GDM1 (cell line): ENCODE measurements at regions not wholly inside any gene's neighbourhood (a gene's known extent, or its start where the extent isn't known, plus 50 kb on each side); places are given as distances from the start of the nearest gene placed in this dataset.

ENCODE experiments used
- DNase-seq: peaks from one replicate; lab custom pipeline; 2025; lab: John Stamatoyannopoulos, UW

DNA sequence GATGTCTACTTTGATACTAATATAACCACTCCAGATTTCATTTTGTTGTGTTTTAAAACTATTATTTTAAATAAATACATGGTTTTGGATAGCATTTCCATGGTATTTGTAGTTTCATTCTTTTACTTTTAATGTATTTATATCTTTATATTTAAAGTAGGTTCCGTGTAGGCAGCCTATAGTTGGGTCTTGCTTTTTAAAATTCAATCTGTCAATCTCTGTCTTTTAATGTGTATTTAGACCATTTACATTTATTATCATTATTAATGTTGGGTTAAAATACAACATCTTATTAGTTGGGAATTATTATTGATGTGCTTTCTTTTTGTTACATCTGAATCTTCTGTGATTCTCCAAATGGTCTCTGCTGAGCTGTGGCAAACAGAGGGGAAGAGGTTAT, 412.1 kb downstream of the NPIPA7 start:
- no peak for DNase-seq

GRCh38 chr16:16797239-16797638, 418.3 kb downstream of the NPIPA7 start:
- no peak for DNase-seq

DNA sequence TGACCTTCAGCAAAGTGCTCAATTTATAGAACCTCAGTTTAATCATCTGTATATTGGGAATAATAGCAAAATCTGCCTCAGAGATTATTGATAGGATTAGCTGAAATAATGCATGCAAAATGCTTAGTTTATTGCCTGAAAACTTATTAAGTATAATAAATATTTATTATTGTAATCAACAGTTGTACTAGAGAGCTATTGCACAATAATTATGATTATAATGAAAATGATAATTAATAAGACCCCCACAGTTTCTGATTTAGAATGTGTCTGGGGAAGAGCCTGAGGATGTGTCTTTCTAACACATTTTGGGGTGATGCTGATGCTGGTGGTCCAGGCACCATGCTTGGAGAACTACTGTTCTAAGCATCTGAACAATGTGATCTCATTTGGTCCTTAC, 419.6 kb downstream of the NPIPA7 start:
- no peak for DNase-seq

GRCh38 chr16:16805809-16806208, 426.9 kb downstream of the NPIPA7 start:
- no peak for DNase-seq

- no peak for DNase-seq
Observed at GRCh38 chr16:16815641-16816040, 436.7 kb downstream of the NPIPA7 start.

DNA sequence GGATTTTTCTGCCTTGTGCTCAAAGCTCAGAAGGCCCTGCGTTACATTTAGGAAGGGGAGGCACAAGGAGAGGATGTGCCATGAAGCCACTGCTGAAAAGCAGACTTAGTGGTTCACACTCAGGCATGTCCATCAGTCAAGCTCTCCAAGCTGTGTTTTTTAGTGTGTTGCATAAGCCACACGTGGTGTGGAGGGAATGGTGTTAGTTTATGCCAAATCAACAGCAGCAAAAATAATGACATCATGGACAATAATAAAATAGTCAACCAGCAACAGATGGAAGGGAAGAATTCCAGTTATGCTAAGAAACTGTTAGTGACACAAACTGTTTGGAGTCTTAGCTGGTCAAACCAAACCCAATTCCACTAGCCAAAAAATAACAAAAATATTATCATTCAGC, 438.3 kb downstream of the NPIPA7 start:
- DNase-seq: no peak

DNA sequence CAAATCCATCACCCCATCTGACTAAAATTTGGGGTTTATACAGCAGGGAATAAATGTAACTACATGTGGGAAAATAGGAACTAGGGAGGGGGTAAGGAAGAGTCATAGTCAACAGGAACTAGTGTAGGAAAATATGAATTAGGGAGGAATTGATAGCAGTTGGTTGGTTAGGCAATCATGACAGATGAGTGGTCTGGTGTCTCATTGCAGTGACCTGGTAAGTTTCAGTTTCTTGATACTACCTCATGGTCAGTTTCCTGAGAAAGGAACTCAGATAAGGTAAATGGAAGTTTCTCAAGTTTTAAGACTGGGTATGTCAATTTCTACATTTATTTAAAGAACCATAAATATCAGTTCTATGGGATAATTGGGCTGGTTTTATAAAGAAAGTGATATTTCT, 442.3 kb downstream of the NPIPA7 start:
- no peak for DNase-seq

DNA sequence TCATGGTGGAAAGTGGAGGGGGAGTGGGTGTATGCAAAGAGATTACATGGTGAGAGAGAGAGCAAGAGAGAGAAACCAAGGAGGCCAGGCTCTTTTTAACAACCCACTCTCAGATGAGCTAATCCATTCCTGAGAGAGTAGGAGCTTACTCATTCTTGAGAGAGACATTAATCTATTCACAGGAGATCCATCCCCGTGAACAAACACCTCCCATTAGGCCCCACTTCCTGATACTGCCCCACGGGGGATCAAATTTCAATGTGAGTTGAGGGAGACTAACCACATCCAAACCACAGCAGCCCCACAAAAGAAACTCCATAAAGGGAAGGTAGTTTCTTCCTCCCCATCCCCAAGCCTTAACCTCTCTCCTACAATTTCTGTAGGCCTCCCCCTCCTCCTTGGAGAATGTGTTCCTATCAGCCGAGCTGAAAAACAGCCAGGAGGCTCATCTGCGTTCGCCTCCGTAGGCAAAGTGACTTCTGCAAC, 450.0 kb downstream of the NPIPA7 start:
- DNase-seq: peak; percentile 8

GRCh38 chr16:16830401-16830800, 451.5 kb downstream of the NPIPA7 start:
- DNase-seq: no peak

GRCh38 chr16:16830973-16831372, 452.0 kb downstream of the NPIPA7 start:
- no peak for DNase-seq

DNA sequence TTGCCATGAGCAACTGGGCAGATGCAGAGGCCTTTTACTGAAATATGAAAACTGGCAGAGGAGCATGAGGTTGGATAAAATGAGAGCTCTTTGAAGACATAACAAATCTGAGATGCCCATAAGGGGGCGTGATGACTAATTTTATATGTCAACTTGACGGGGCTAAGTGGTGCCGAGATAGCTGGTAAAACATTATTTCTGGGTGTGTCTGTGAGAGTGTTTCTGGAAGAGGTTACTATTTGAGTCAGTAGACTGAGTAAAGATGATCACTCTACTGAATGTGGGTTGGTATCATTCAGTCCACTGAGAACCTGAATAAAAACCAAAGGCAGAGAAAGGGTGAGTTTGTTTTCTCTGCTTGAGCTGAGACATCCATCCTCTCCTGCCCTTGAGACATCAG, 454.2 kb downstream of the NPIPA7 start:
- DNase-seq: no peak

DNA sequence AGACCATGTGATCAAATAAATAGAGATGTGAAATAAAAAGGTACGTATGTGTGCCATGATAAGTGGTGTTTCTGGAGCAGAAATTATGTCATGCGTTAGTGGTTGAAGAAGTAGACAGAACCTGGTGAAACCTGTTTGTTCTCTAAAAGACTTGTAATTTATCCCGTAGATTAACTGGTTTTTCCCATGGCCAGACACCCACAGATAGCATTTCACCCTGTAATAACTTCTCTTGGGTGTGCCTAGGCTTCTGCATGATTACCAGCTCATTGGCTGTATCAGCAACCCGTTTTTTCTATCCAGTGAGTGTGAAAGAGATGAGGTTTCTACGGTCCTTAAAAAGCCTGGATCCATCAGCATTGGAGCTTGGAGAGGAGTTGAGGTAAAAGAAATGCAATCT, 471.3 kb downstream of the NPIPA7 start:
- DNase-seq: no peak

DNA sequence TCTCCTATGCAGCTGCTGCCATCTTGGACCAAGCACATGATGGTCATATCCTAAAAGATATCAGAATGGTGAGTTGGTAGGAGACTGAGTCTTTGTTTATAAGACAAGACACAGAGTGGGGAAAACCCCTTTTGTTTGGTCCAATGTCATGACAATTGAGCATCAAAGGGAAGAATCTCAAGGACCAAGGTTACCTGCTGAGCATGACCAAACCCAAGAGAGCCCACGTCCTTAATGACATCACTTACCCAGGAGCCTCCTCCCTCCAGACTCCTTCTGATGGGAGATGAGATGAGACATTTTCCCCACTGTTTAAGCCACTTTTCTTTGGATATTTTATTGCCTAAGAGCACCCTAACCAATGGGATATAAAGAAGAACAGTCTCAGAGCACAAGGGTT, 478.1 kb downstream of the NPIPA7 start:
- no peak for DNase-seq

DNA sequence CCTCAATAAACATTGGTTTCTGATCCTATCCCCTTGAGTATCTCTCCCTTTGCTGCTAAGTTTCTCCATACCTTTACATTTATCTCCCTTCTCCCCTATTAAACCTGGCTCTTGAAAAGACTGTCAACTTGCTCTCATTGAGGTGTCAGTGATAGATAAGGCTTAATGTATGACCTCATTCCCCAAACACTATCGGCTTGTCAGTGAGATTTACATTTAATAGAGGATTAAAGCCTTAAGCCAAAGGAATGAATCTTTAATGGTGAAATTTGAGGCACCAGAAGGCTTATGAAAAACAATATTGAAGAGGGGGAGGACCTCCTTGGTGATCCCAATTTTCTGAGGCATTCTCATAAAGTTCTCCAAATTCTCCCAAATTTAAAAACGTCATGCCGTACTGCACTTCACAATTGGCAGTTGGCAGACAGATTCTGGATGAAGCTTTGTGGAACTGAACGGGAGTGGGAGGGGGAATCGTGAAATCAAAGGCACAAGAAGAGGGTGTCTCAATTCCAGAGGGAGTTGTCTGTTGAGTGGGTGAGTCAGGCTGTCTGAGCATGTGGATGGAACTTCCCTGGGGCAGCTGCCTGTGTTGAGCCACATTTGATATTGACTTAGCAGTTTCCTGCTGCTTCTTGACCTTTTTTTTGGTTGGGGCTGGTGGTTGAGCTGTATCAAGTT, 478.8 kb downstream of the NPIPA7 start:
- no peak for DNase-seq

- peak; percentile 24 for DNase-seq
Observed at GRCh38 chr16:16861546-16861945, 482.6 kb downstream of the NPIPA7 start.

DNA sequence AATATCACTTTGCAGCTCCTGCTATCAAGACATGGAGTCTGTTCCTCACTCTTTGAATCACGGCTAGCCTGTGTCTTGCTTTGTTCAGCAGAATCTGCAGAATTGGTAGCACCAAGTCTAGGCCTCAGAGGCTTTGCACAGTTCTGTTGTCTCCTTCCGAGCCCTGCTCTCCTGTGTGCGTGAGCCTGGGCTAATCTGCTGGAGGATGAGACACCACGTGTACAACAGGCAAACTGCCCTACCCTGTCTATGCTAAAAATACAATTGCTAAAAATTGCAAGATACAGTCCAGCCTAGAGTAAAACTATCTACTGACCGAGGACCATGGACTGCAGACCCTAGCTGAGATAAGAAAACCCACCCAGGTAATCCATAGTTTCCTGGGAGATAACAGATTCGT, 484.7 kb downstream of the NPIPA7 start:
- DNase-seq: no peak

GRCh38 chr16:16864536-16864935, 485.6 kb downstream of the NPIPA7 start:
- no peak for DNase-seq

DNA sequence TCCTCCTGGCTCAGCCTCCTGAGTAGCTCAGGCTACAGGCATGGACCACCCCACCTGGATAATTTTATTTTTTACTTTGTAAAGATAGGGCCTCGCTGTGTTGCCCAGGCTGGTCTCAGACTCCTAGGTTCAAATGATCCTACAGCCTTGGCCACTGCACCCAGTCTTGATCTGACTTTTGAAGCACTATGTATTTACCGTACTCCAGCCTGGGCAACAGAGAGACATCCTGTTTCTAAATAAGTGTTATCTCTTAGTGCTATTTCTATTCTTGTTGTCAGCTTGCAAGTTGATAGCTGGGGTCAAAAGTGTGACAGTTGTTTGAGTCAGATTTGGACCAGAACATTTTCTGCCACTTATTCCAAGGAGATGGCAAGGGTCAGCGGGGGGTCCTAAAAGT, 486.4 kb downstream of the NPIPA7 start:
- no peak for DNase-seq

DNA sequence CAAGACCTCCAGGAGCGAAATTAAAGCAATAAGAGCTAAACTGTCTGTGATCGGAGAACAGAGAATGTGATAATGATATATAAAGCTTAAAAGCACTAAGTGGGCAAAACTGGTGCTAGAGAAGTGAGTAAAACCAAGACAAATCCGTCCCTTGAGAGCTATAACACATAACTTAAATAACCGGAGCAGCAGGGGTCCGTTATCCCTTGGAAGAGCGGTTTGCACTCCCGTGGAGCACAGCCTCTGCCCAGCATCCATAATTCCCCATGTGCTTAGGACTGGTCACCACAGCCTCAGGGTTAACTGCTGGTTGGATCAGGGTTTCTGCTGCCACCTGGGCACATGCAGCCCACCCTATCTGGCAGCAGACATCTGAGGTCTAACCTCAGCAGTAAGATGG, 489.0 kb downstream of the NPIPA7 start:
- no peak for DNase-seq

DNA sequence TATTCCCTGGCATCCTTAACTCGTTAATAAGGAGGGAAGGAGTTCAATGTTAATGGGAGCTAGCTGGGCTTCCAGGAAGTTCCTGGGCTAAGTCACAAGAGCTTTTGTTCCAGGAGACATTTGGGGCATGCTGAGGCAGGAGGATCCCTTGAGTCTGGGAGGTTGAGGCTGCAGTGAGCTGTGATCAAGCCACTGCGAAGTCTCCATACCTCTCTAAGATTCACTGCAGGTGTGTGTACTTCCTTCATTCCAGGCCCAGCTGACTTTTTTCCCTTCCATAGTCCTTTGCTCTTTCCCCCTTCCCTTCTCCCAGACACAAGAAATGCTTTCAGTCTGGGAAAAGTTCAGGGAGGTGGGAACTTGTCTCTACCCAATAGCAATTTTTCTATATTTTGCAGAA, 489.8 kb downstream of the NPIPA7 start:
- DNase-seq: no peak

- no peak for DNase-seq
Observed at GRCh38 chr16:16869746-16870145, 490.8 kb downstream of the NPIPA7 start.

GRCh38 chr16:16871196-16871595, 492.3 kb downstream of the NPIPA7 start:
- no peak for DNase-seq

GRCh38 chr16:16877061-16877460, 498.1 kb downstream of the NPIPA7 start:
- DNase-seq: no peak

GRCh38 chr16:16879567-16880251, 500.8 kb downstream of the NPIPA7 start:
- no peak for DNase-seq
